ENCODE measurements at regions not wholly inside any gene's neighbourhood (a gene's known extent, or its start where the extent isn't known, plus 50 kb on each side); places are given as distances from the start of the nearest gene placed in this dataset.

- no peak for TF ChIP-seq CTCF (IDR thresholded peaks at IDR 0.05; ENCODE audit: unreplicated experiment)
- BruUV-seq (replicated peaks): no TSS peak
- CTCF ChIA-PET: no interaction called here
- no peaks in the 10 kb centered on the region for H3K36me3 Mint-ChIP-seq (ENCODE audit: insufficient read depth, unreplicated experiment)
- peaks cover 13% of the 10 kb centered on the region for H3K9me3 Mint-ChIP-seq (ENCODE audit: low read depth, unreplicated experiment)
- no peak overlapping the region for H3K27ac Mint-ChIP-seq (ENCODE audit: unreplicated experiment)
- no peak overlapping the region for H3K4me3 Mint-ChIP-seq (ENCODE audit: low read depth, unreplicated experiment)
- no peaks in the 10 kb centered on the region for H3K4me1 Mint-ChIP-seq (ENCODE audit: low read depth, unreplicated experiment)
- DNase-seq: no peak
- no peaks in the 10 kb centered on the region for H3K27me3 Mint-ChIP-seq (ENCODE audit: unreplicated experiment)
- intact Hi-C loops (cut with micrococcal nuclease; ENCODE audit: unreplicated experiment): no loop called here
Observed at GRCh38 chr14:45715946-45716345, 462.9 kb upstream of the MIS18BP1 start.

GRCh38 chr14:45709541-45709940, 456.5 kb upstream of the MIS18BP1 start:
- no peak overlapping the region for H3K27ac Mint-ChIP-seq (ENCODE audit: unreplicated experiment)
- no peak overlapping the region for H3K4me3 Mint-ChIP-seq (ENCODE audit: low read depth, unreplicated experiment)
- BruUV-seq (replicated peaks): no TSS peak
- DNase-seq: no peak
- H3K36me3 Mint-ChIP-seq (ENCODE audit: insufficient read depth, unreplicated experiment): no peaks in the 10 kb centered on the region
- H3K4me1 Mint-ChIP-seq (ENCODE audit: low read depth, unreplicated experiment): no peaks in the 10 kb centered on the region
- intact Hi-C loops (cut with micrococcal nuclease; ENCODE audit: unreplicated experiment): no loop called here
- no peaks in the 10 kb centered on the region for H3K9me3 Mint-ChIP-seq (ENCODE audit: low read depth, unreplicated experiment)
- CTCF ChIA-PET: interaction anchor here (0.6 kb wide), 1 partner anchor 801 kb away, joined by 6 read pairs; no protein-coding TSS in a partner anchor
- H3K27me3 Mint-ChIP-seq (ENCODE audit: unreplicated experiment): no peaks in the 10 kb centered on the region
- no peak for TF ChIP-seq CTCF (IDR thresholded peaks at IDR 0.05; ENCODE audit: unreplicated experiment)

GRCh38 chr14:45705940-45706534, 453.0 kb upstream of the MIS18BP1 start:
- TF ChIP-seq CTCF (IDR thresholded peaks at IDR 0.05; ENCODE audit: unreplicated experiment): no peak
- no peak for DNase-seq
- intact Hi-C loops (cut with micrococcal nuclease; ENCODE audit: unreplicated experiment): no loop called here
- BruUV-seq (replicated peaks): no TSS peak
- Mint-ChIP-seq H3K27ac (ENCODE audit: unreplicated experiment) (no peak overlapping the region), H3K27me3 (ENCODE audit: unreplicated experiment) (no peaks in the 10 kb centered on the region), H3K4me3 (ENCODE audit: low read depth, unreplicated experiment) (no peak overlapping the region), H3K9me3 (ENCODE audit: low read depth, unreplicated experiment) (no peaks in the 10 kb centered on the region), H3K36me3 (ENCODE audit: insufficient read depth, unreplicated experiment) (no peaks in the 10 kb centered on the region), H3K4me1 (ENCODE audit: low read depth, unreplicated experiment) (no peaks in the 10 kb centered on the region)
- CTCF ChIA-PET: no interaction called here

- Mint-ChIP-seq H3K27me3 (ENCODE audit: unreplicated experiment) (no peaks in the 10 kb centered on the region), H3K36me3 (ENCODE audit: insufficient read depth, unreplicated experiment) (no peaks in the 10 kb centered on the region), H3K4me3 (ENCODE audit: low read depth, unreplicated experiment) (no peak overlapping the region), H3K27ac (ENCODE audit: unreplicated experiment) (no peak overlapping the region), H3K9me3 (ENCODE audit: low read depth, unreplicated experiment) (peaks cover 4% of the 10 kb centered on the region), H3K4me1 (ENCODE audit: low read depth, unreplicated experiment) (no peaks in the 10 kb centered on the region)
- intact Hi-C loops (cut with micrococcal nuclease; ENCODE audit: unreplicated experiment): no loop called here
- no TSS peak for BruUV-seq (replicated peaks)
- TF ChIP-seq CTCF (IDR thresholded peaks at IDR 0.05; ENCODE audit: unreplicated experiment): no peak
- CTCF ChIA-PET: no interaction called here
- no peak for DNase-seq
Observed at GRCh38 chr14:45699471-45699870, 446.5 kb upstream of the MIS18BP1 start.

Measured in Calu3 (cell line).